DND-41 (cell line): ENCODE measurements at regions not wholly inside any gene's neighbourhood (a gene's known extent, or its start where the extent isn't known, plus 50 kb on each side); places are given as distances from the start of the nearest gene placed in this dataset.

Experiments used
- CTCF ChIP-seq: IDR thresholded peaks from 2 replicates; pipeline ENCODE4 v1.5.1; 2012; ENCODE audit warnings: borderline replicate concordance, low read length, moderate library complexity, mild to moderate bottlenecking; ENCODE audit not compliant: poor library complexity, severe bottlenecking; ENCODE audit errors: extremely low read depth
- EZH2 ChIP-seq: IDR thresholded peaks from 3 replicates; pipeline ENCODE4 v1.6.1; 2012; ENCODE audit warnings: borderline replicate concordance, low read depth, mild to moderate bottlenecking, moderate library complexity, low read length, inconsistent platforms; ENCODE audit not compliant: severe bottlenecking

GRCh38 chr3:31198890-31199289, 304.4 kb upstream of the GADL1 start:
- no peak for TF ChIP-seq CTCF
- TF ChIP-seq EZH2 = no peak
